GM18873 (cell line): ENCODE measurements at regions not wholly inside any gene's neighbourhood (a gene's known extent, or its start where the extent isn't known, plus 50 kb on each side); places are given as distances from the start of the nearest gene placed in this dataset.
"Not testable (repeated sequence)": the region's sequence is repeated elsewhere in the genome, so short reads cannot be mapped to it uniquely, and the experiment has no call there.

ENCODE experiments used
- ATAC-seq: cut with Tn5 transposase; IDR thresholded peaks from one replicate; pipeline ENCODE4 v1.9.1; 2021; ENCODE audit warnings: mild to moderate bottlenecking, moderate library complexity, moderate number of reproducible peaks; ENCODE audit not compliant: unreplicated experiment, low FRiP score

DNA sequence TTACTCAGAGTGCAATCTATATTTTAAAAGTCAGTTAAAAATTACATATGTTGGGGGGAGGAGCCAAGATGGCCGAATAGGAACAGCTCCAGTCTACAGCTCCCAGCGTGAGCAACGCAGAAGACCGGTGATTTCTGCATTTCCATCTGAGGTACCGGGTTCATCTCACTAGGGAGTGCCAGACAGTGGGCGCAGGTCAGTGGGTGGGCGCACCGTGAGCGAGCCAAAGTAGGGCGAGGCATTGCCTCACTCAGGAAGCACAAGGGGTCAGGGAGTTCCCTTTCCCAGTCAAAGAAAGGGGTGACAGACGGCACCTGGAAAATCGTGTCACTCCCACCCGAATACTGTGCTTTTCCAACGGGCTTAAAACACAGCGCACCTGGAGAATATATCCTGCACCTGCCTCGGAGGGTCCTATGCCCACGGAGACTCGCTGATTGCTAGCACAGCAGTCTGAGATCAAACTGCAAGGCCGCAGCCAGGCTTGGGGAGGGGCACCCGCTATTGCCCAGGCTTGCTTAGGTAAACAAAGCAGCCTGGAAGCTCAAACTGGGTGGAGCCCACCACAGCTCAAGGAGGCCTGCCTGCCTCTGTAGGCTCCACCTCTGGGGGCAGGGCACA is 612.1 kb upstream of the SMIM31 start:
- ATAC-seq = not testable (repeated sequence)

DNA sequence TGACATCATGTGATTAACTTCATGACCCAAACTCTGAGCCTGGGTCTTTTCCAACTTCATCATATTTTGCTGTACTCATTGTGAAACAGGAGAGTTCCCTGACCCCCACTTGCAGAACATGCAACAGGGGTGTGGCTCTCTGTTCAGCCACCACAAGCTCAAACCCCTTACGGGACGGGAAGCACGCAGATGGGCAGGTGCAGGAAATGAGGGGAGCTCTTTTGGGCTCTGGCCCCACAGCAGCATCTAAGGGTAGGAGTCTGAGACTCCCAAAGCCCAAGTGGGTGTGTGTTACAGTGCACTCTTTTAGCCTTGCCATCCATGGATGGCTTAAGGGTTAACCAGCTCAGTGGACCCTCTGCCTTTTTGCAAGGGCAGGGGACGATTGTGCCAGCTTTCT is 599.5 kb upstream of the SMIM31 start:
- no peak for ATAC-seq

DNA sequence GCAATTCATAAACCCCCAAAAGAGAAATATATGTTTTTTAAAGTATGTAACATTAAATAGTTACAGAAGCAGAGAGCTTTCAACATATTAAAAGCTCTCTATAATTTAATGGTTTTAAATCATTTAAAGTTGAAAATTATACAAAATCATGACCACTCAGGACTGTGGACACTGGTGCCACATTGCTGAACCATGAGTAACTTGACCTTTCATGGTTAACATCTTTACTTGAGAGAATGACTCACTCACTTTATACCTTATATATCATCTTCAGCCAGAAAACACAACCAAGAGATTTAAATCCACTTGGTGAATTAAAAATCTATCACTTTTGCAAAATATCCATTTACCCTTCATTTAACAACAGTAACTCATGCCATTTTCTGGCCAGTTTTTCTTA is 584.3 kb upstream of the SMIM31 start:
- no peak for ATAC-seq

DNA sequence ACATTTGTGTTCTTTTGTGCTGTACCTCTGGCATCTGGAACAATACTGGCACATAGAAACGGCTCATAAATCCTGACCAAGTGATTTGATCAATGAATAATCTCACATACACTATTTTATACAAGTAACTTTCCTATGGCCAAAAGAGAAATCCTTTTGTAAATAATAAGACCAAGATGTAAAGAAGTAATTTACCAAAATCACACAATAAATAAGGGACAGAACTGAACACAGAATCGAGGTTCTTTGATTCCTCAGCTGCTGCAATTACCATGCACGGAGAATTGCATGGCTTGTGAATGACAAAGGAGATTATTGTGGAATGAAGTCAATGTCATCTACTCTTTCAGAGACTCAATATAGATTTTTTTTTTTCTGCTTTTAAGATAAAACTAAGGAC is 576.8 kb upstream of the SMIM31 start:
- ATAC-seq = no peak

DNA sequence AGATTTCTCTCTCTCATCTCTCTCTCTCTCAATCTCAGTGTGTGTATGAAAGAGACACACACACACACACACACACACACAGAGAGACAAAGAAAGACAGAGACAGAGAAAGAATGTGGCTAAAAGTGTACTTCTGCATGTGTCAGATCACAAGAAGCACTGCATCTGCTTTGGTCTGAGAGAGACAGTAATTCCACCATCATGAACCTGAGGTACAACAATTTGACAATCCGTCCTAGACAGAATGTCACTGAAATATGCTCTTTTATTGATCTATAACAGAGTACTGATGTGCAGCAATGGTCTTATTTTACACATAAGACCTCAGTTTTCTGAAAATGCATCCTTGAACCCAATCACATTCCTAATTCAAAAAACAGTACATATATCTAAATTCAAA is 576.2 kb upstream of the SMIM31 start:
- ATAC-seq = no peak

DNA sequence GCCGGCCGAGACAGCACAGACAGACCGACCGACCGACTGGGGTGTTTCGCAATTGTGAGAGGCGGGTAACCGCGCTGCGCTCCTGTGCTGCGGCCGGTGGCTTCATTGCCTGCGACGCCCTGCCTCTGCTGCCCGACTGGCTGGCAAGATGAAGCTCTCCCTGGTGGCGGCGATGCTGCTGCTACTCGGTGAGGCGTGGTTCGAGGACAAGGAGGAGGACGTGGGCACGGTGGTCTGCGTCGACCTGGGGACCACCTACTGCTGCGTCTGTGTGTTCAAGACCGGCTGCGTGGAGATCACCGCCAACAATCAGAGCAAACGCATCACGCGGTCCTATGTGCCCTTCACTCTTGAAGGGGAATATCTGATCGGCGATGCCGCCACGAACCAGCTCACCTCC is 565.7 kb upstream of the SMIM31 start:
- no peak for ATAC-seq

DNA sequence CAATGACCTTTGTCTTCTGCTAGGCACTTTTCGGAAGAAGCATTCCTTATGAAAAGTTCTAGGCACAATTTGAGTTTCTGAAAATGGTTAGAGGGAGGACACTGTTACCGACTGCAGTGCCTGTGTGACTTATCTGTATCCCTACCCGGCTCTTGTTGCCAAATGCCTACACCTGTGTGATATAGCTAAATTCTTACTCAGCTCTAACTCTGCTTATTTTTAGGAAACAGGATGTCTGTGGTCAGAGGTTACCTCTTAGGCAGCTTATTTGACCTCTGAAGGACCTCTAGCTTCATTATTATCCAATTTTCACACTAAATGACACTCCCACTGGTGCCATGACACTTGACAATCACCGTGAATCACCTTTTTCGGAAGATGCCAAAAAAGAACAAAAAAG is 561.1 kb upstream of the SMIM31 start:
- no peak for ATAC-seq

DNA sequence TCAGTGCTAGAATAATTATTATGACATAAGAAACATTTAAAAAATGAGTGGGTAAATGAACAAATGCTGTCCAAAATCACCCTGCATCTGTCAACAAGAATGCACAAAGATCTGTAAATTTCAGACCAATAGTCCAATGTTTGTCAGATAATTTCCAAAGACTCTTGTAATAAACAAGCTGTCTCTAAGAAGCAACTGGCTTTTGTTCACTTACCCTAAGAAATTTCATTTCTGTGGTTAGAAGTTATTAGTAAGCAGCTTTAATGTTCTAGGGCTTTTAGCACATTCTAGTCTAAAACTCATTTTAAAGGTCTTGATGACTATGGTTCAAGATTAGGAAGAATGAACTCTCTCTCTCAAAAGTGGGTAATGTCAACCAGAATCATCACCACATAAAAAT is 560.3 kb upstream of the SMIM31 start:
- no peak for ATAC-seq

DNA sequence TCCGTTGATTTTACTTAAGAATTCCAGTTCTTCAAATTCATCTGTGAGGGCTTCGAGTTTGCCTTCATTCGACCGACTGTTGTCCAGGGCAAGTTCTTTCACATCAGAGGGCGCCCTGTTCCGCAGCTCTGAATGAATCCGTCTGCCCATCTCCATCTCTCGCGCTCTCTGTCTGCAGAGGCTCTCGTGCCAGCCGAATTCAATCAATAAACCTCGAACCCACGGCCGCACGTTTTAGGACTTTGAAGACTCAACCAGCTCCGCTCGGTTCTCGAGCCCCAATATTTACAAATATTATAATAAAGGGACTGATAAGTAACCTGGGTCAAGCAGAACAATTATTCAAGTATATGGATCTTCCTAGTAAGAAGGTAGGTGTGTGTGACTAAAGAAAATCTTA is 556.4 kb upstream of the SMIM31 start:
- ATAC-seq = no peak

DNA sequence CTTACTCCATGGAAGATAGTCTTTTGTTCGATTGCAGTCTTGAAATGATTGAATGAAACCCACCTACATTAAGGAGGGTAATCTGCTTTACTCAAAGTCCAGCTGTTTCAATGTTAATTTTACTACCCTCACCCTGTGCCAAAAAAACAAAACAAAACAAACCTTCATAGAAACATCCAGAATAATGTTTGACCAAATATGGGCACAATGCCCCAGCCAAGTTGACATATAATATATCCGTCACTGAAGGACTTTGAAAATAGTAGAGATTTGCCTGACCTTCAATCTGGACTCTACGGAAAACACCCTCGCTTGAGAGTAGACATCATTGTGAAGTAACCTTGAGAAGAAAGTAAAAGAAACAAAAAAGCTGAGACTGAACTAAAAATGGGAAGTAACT is 550.5 kb upstream of the SMIM31 start:
- no peak for ATAC-seq

DNA sequence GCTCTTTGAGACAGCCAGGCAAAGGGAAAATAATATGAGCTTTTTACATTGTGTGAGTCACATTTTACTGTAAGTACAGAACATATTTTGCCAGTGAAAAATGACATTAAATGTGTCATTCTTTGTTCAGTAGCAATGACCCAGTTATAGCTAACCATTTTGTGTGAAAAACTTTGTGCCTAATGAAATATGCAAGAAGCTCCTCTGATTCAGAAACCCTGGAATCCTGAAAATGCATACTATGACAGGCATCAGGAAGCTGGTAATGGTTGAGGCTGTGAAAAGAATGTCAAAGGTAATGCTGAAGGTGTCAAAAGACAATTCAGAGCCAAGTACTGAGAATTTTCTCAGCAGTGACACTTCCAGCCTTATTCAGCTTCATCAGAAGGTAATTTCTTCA is 549.5 kb upstream of the SMIM31 start:
- no peak for ATAC-seq

DNA sequence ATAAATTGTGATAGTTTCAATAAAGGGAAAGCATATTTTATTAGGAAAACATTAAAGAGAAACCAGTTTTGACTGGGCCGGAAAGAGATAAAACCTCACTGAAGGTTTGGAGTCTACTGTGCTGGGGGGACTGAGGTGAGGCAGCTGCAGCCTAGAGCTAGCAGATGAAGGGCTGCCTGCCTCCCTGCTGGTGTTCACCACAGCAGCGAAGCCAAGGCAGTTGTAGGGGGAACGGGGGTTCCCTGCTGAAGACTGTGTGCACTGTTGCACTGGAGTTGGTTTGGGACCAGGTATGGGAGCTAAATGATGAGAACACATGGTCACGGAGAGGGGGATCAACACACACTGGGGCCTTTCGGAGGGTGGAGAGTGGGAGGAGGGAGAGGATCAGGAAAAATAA is 546.5 kb upstream of the SMIM31 start:
- no peak for ATAC-seq

DNA sequence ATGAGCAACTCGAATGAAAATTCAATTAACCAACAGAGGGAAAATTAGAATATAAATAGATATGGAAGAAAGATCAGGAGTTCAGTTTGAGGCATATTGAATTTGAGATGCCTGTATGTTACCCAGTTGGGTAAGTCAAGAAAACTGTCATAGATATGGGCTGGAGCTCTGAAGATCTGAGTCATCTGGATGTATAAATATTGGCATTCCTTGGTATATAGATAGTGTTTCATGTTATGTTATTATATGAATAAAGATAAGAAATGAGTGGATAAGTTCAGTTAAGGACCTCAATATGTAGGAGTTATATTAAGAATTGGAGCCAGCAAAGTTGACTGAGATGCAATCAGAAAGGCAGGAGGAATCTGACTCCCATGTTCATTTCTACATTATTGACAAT is 543.6 kb upstream of the SMIM31 start:
- ATAC-seq = no peak

DNA sequence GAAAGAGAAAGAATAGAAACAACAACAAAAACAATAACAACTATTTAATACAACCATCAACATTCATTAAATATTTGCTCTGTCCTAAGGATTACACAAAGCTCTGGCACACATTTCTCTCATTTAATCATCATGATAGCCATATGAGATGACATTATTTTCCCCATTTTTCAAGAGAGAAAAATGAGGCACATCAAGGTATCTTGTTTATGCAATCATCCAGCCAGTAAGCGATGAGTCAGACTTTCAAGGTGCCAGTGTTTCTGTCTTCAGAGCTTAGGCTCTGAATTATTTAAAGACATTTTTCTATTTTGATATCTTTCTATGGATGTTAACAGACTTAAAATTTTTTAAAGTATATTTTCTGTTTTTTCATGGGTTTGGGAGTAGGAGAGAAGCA is 541.8 kb upstream of the SMIM31 start:
- no peak for ATAC-seq

DNA sequence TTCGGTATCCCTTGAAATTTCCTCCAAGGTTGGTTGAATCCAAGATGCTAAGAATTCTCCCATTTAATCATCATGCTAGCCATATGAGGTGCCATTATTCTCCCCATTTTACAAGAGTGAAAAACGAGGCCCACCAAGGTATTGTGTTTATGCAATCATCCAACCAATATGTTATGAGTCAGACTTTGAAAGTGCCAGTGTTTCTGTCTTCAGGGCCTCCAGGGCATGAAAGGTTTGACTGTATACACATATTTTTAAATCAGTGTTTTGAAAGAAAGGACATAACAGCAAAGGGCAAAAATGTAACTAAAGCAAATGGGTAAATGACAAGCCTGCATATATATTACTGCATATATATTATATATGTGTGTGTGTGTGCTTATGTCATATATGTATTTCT is 541.2 kb upstream of the SMIM31 start:
- ATAC-seq = no peak

DNA sequence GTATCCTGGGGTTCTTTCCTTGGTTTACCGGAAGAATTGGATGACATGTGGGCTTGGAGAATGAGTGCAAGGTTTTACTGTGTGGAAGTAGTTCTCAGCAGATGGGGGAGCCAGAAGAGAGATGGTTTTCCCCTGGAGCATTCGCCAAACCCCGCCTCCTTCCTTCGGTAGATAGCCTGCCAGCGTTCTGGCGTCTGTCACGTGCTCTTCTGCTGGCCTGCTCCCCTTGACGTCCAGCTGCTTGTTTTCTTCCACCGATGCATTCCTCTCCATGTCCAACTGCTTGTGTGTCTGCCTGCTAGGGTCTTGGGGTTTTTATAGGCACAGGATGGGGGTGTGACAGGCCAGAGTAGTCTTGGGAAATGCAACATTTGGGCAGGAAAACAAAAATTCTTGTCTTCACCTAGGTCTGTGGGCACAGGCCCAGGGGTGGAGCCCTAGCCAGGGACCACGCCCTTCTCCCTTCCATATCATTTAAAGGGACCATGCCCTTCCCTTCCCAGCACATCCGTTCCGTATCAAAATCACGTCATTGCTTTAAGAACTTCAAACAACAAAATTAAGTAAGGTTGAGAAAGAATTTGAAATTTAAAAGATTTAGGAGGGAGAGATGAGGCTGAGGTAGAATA is 538.7 kb upstream of the SMIM31 start:
- ATAC-seq = no peak

DNA sequence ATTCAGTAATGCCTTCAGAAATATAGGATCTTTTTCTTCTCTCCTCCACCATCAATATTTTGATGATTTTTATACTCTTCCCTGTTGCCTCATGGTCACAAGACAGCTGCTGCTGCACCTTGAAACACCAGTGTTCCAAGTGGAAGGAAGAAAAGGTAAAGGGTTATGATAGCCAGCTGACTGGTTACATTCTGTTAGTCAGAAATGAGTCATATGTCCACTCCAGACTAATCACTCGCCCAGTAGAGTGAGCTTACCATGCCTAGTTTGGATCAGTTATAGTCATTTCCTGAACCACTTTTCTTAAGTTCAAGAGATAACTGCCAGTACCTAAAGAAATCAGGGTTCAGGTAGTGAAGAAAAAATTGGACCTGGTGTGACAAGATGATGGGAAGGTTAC is 532.3 kb upstream of the SMIM31 start:
- ATAC-seq = no peak

DNA sequence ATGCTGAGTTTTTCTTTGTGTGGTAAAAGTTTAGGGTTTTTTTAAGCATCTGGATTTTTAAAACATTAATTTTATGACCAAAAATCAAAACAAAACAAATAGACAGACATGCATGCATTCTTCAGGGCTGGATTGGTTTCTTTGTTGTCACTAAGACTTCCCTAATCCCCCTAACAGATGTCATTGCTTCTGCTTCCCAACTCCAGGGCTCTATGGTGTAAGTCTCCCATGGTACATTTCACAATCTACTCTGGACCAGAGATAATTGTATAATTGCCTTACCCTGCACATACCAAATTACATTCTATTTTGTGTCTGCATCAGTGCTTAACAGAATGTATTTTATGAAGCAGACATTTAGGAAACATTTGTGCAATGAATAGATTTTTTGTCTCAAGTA is 529.1 kb upstream of the SMIM31 start:
- ATAC-seq = no peak

DNA sequence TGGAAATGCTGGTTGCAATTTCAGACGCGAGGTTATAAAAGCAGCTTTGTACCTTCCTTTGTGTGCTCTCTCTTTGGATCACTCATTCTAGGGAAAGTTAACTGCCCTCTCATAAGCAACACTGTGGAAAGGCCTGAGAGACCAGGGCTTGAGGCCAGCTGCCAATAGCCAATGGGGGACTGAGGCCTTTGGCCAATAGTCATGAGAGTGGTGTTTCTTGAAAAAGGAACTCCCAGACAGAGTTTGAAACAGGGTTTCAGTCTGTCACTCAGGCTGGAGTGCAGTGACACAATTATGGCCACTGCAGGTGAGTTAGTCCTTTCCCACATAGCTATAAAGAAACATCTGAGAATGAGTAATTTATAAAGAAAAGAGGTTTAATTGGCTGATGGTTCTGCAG is 524.7 kb upstream of the SMIM31 start:
- no peak for ATAC-seq

DNA sequence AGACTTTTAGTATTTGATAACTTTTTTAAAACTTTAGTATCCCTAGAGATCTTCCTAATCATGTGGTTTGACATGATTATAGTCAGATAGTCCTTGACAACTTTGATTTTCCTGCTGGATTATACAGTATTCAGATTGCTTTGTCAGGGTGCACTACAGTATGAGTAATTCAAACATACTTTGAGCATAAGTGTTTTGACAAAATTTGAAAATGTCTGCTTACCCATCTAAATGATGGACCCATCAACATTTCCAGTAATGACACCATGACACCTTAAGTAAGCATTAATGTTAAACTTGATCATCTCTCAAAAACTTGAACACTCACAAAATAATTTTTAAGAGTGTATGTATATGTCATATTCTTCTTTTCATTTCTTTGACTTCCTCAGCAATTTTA is 514.5 kb upstream of the SMIM31 start:
- no peak for ATAC-seq

DNA sequence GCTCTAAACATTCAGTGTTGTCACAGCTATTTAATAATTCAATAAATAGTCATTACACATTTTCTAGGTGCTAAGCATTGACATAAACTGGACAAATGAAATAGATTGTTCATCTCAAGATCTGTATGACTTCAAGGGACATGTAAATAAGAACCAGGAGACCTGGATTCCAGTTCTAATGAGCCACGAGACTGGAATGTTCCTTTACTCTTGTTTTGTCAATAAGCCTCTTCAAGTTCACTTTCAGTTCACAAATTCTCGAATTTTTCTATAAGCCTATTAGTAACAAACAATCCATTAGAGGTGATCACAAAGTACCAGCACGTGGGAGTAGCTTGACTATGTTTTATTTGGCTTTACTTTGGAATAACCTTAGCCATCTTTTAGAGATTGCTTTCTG is 514.0 kb upstream of the SMIM31 start:
- ATAC-seq = no peak

DNA sequence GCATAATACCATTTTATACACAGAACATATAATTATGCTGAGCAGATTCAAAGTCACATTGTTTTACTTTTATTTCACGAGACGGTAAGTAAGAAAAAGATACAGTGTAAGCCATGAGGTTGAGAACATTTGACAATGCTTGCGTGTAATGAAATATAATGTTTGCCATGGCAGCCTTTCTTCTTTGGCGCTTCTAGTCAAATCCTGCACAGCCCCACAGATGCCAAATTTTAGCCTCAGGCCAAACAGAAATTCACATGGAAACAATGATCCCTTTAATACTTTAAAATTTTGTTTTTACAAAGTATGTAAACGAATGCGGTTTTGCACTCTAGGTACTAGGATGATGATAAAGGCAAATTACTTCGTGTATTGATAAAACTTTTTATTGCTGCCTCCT is 502.7 kb upstream of the SMIM31 start:
- ATAC-seq = no peak

DNA sequence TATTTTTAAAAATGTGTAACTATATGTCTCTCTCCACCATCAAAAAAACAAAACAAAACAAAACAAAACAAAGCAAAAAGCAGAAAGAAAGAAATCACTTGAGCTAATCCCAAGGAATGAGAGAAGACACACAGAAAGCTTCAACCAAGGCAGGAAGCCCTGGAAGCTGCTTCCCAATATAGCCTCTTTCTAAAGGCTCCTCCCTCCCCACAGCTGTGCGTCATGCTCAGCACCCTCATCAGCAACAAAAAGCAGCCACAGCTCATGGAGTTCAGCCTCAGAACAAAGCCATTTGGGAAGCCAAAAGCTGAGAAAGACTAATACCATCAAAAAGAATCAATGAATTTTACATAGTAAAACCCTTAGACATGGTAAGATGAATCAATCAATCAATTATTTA is 501.6 kb upstream of the SMIM31 start:
- no peak for ATAC-seq
